IMR-90 (cell line): ENCODE measurements at regions not wholly inside any gene's neighbourhood (a gene's known extent, or its start where the extent isn't known, plus 50 kb on each side); places are given as distances from the start of the nearest gene placed in this dataset.

Experiments
- ATAC-seq: fragments of 200-7000 bp; cut with Tn5 transposase; 2 replicates; pipeline ENCODE4 v1.9.1; 2020; ENCODE audit warnings: low read depth, mild to moderate bottlenecking, moderate library complexity
- BruUV-seq: library from RNA; stranded (reverse); fragments of 400-500 nt; replicated peaks from 2 replicates; lab custom pipeline; 2021; lab: Mats Ljungman, UMichigan
- CTCF ChIA-PET: fragments of 300-600 bp; formaldehyde crosslinking; extraction: SDS; loops from one replicate; lab custom pipeline; 2021; ENCODE audit warnings: antibody characterized with exemption; lab: Yijun Ruan, JAX
- POLR2A ChIA-PET: fragments of 300-600 bp; sonication (Branson Sonifier 250); formaldehyde crosslinking; loops from one replicate; lab custom pipeline; 2022; ENCODE audit warnings: antibody characterized with exemption; ENCODE audit not compliant: unreplicated experiment; lab: Charles Lee
- DNase-seq: peaks from one replicate; pipeline ENCODE4 v3.0.0; 2013
- H2AFZ ChIP-seq: replicated peaks from 2 replicates; pipeline ENCODE3; 2013; ENCODE audit warnings: low read length, mild to moderate bottlenecking; ENCODE audit not compliant: poor library complexity
- H2AK5ac ChIP-seq: 2 replicates; pipeline ENCODE4 v1.6.1; 2013; ENCODE audit warnings: low read depth, low read length, inconsistent platforms
- H2AK9ac ChIP-seq: replicated peaks from 2 replicates; pipeline ENCODE3; 2013; ENCODE audit warnings: mild to moderate bottlenecking, low read depth, low read length, moderate library complexity; ENCODE audit not compliant: poor library complexity
- H2BK120ac ChIP-seq: 2 replicates; pipeline ENCODE4 v1.6.1; 2013; ENCODE audit warnings: low read depth, low read length, inconsistent platforms
- H2BK15ac ChIP-seq: 3 replicates; pipeline ENCODE4 v1.6.1; 2013; ENCODE audit warnings: low read depth, low read length, inconsistent platforms
- H2BK20ac ChIP-seq: 2 replicates; pipeline ENCODE4 v1.6.1; 2013; ENCODE audit warnings: low read depth, mild to moderate bottlenecking, inconsistent platforms, low read length, moderate library complexity
- H2BK5ac ChIP-seq: 2 replicates; pipeline ENCODE4 v1.6.1; 2013; ENCODE audit warnings: mild to moderate bottlenecking, low read depth, low read length, inconsistent platforms; ENCODE audit not compliant: poor library complexity, severe bottlenecking
- H3K14ac ChIP-seq: replicated peaks from 2 replicates; pipeline ENCODE4 v1.6.1; 2013; ENCODE audit warnings: low read depth, low read length, inconsistent platforms
- H3K18ac ChIP-seq: 2 replicates; pipeline ENCODE4 v1.6.1; 2013; ENCODE audit warnings: low read depth, low read length, control low read depth
- H3K23ac ChIP-seq: 2 replicates; pipeline ENCODE4 v1.6.1; 2013; ENCODE audit warnings: low read depth, low read length, inconsistent platforms
- H3K27ac ChIP-seq: 2 replicates; pipeline ENCODE4 v1.5.1; 2013; ENCODE audit warnings: mild to moderate bottlenecking, control low read depth, low read length; ENCODE audit not compliant: insufficient read depth
- H3K27me3 ChIP-seq: 2 replicates; pipeline ENCODE4 v1.6.1; 2013; ENCODE audit warnings: low read length; ENCODE audit not compliant: control insufficient read depth, insufficient read depth
- H3K36me3 ChIP-seq: 2 replicates; pipeline ENCODE4 v1.6.1; 2013; ENCODE audit warnings: low read length, mixed read lengths; ENCODE audit not compliant: control insufficient read depth, insufficient read depth
- H3K4ac ChIP-seq: 2 replicates; pipeline ENCODE4 v1.6.1; 2013; ENCODE audit warnings: low read depth, low read length, inconsistent platforms
- H3K4me1 ChIP-seq: 2 replicates; pipeline ENCODE4 v1.6.1; 2013; ENCODE audit warnings: low read length, mixed read lengths; ENCODE audit not compliant: control insufficient read depth, insufficient read depth
- H3K4me2 ChIP-seq: 2 replicates; pipeline ENCODE4 v1.6.1; 2013; ENCODE audit warnings: low read depth, mild to moderate bottlenecking, control low read depth, low read length, moderate library complexity
- H3K4me3 ChIP-seq: 2 replicates; pipeline ENCODE4 v1.5.1; 2013; ENCODE audit warnings: low read depth, mild to moderate bottlenecking, control low read depth, low read length, moderate library complexity; ENCODE audit not compliant: insufficient read depth
- H3K56ac ChIP-seq: 2 replicates; pipeline ENCODE4 v1.6.1; 2013; ENCODE audit warnings: low read length, inconsistent platforms; ENCODE audit not compliant: insufficient read depth; ENCODE audit errors: extremely low read depth
- H3K79me1 ChIP-seq, 2 experiments: 2 replicates each; pipeline ENCODE4 v1.6.1; 2013; ENCODE audit warnings: low read length in 2 of 2, inconsistent platforms in 1 of 2, low read depth in 1 of 2
- H3K9ac ChIP-seq: 2 replicates; pipeline ENCODE4 v1.6.1; 2013; ENCODE audit warnings: low read depth, low read length, control low read depth
- H3K9me1 ChIP-seq: 2 replicates; pipeline ENCODE4 v1.6.1; 2013; ENCODE audit warnings: low read length, inconsistent platforms; ENCODE audit not compliant: insufficient read depth
- H3K9me3 ChIP-seq: 2 replicates; pipeline ENCODE4 v1.6.1; 2013; ENCODE audit warnings: low read length; ENCODE audit not compliant: control insufficient read depth, insufficient read depth
- H4K20me1 ChIP-seq: 2 replicates; pipeline ENCODE4 v1.6.1; 2013; ENCODE audit warnings: low read length, inconsistent platforms; ENCODE audit not compliant: insufficient read depth
- H4K5ac ChIP-seq: 2 replicates; pipeline ENCODE4 v1.6.1; 2013; ENCODE audit warnings: mild to moderate bottlenecking, low read depth, low read length, control low read depth
- H4K8ac ChIP-seq, 2 experiments: 2 replicates each; pipeline ENCODE4 v1.6.1; 2013; ENCODE audit warnings: low read depth in 2 of 2, low read length in 2 of 2, control low read depth in 1 of 2, inconsistent platforms in 1 of 2
- H4K91ac ChIP-seq: 2 replicates; pipeline ENCODE4 v1.6.1; 2013; ENCODE audit warnings: low read depth, low read length, inconsistent platforms; ENCODE audit not compliant: insufficient read depth
- BHLHE40 ChIP-seq: fragments of 150-350 bp; IDR thresholded peaks from 2 replicates; pipeline ENCODE4 v1.6.1; 2016; ENCODE audit warnings: mild to moderate bottlenecking, low read depth, low read length
- CEBPB ChIP-seq: IDR thresholded peaks from 2 replicates; pipeline ENCODE4 v1.6.1; 2012; ENCODE audit warnings: low read depth, low read length, improper control_type of control experiment
- CHD1 ChIP-seq: IDR thresholded peaks from 2 replicates; pipeline ENCODE4 v1.6.1; 2012; ENCODE audit warnings: low read depth, low read length, improper control_type of control experiment
- FOS ChIP-seq: fragments of 150-350 bp; IDR thresholded peaks from 2 replicates; pipeline ENCODE4 v1.6.1; 2016; ENCODE audit warnings: low read depth, low read length
- MAFK ChIP-seq: IDR thresholded peaks from 2 replicates; pipeline ENCODE4 v1.6.1; 2012; ENCODE audit warnings: low read depth, low read length, improper control_type of control experiment
- MAZ ChIP-seq: IDR thresholded peaks from 2 replicates; pipeline ENCODE4 v1.6.1; 2012; ENCODE audit warnings: low read depth, mild to moderate bottlenecking, low read length, improper control_type of control experiment, moderate library complexity, borderline replicate concordance
- MXI1 ChIP-seq: IDR thresholded peaks from 2 replicates; pipeline ENCODE4 v1.6.1; 2012; ENCODE audit warnings: low read depth, mild to moderate bottlenecking, low read length, moderate library complexity, borderline replicate concordance
- NFE2L2 ChIP-seq: fragments of 150-350 bp; IDR thresholded peaks from 2 replicates; pipeline ENCODE4 v1.6.1; 2016; ENCODE audit warnings: low read depth, mild to moderate bottlenecking, low read length
- POLR2A ChIP-seq: IDR thresholded peaks from 2 replicates; pipeline ENCODE4 v1.6.1; 2012; ENCODE audit warnings: mild to moderate bottlenecking, low read depth, low read length
- RAD21 ChIP-seq: IDR thresholded peaks from 2 replicates; pipeline ENCODE4 v1.6.1; 2012; ENCODE audit warnings: low read length, improper control_type of control experiment
- RCOR1 ChIP-seq: IDR thresholded peaks from 2 replicates; pipeline ENCODE4 v1.6.1; 2012; ENCODE audit warnings: mild to moderate bottlenecking, low read length, improper control_type of control experiment; ENCODE audit not compliant: insufficient replicate concordance
- RFX5 ChIP-seq: IDR thresholded peaks from 2 replicates; pipeline ENCODE4 v1.8.0; 2012; ENCODE audit warnings: low read depth, mild to moderate bottlenecking, low read length, moderate library complexity
- SMC3 ChIP-seq: fragments of 150-350 bp; IDR thresholded peaks from 2 replicates; pipeline ENCODE4 v1.6.1; 2016; ENCODE audit warnings: low read depth, mild to moderate bottlenecking, antibody characterized with exemption, low read length, moderate library complexity
- WGBS, 2 experiments: methylation state at CpG; one replicate each; pipeline versions ENCODE4 v1.1.5 to v1.1.7; 2013; ENCODE audit warnings: missing lambda C conversion rate in 2 of 2; ENCODE audit not compliant: insufficient read length in 1 of 2; ENCODE audit errors: extremely low coverage in 2 of 2; 5-methylcytosine and 5-hydroxymethylcytosine counted together
- dilution Hi-C: fragments of 300-500 bp; cut with HindIII; formaldehyde crosslinking; loops from one replicate; pipeline ENCODE4 v1.14.3; 2018; ENCODE audit warnings: low sequenced_read_pairs; ENCODE audit not compliant: unreplicated experiment
- in situ Hi-C: fragments of 300-500 bp; cut with MboI; formaldehyde crosslinking; loops from 3 replicates; pipeline ENCODE4 v1.14.3; 2019; ENCODE audit warnings: low sequenced_read_pairs, inconsistent platforms, mixed read lengths
- intact Hi-C: fragments of 100-400 bp; cut with micrococcal nuclease; formaldehyde crosslinking; loops from 2 replicates; pipeline ENCODE4 v1.10.0; 2022
- TF ChIP-seq, protein P1 (sequence below): conservative IDR thresholded peaks from 2 replicates; pipeline ENCODE4 v1.5.1; 2012; ENCODE audit warnings: mild to moderate bottlenecking, low read depth, low read length, improper control_type of control experiment
- TF ChIP-seq, protein P2 (sequence below): fragments of 150-350 bp; IDR thresholded peaks from 2 replicates; pipeline ENCODE4 v1.6.1; 2016; ENCODE audit warnings: low read depth, mild to moderate bottlenecking, low read length, moderate library complexity, borderline replicate concordance
- TF ChIP-seq, protein P3 (sequence below): fragments of 150-350 bp; IDR thresholded peaks from 2 replicates; pipeline ENCODE4 v1.6.1; 2017; ENCODE audit warnings: mild to moderate bottlenecking, antibody characterized with exemption, low read length, low read depth

DNA sequence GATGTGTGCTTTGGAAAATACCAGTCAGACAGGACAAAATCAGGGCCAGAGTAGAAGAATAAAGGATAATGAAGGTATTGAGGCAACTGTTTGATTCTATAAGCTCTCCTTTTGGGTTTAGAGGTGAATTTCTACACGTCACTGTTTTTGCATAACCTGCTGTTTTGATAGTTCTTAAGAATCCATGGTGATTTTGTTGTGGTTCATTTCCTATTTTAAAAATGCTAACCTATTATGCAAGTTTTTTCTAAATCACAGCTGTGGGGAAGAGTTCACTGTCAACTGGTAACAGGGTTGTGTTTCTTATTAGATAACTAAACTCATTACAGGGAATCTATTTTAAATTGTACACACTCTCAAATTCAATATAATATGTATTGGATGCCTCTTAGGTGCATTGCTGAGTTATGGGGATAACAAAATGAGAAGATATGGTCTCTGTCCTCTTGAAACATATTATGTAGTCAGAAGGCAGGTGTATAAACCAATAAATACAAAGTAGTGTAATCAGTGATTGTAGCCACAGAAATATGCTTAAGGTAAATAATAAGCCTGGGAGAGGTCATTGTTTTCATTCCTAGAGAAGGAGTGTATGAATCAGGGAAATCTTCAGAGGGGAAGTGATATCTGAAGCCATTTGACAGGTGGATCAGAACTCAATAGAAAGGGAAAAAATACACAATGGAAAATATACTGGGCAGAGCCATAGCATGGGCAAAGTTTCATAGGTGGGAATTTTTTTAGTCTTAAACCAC lies 192.5 kb downstream of the FAT3 start:
- Histone ChIP-seq H3K14ac (no peak overlapping the region), H3K4me1 (no peaks in the 10 kb centered on the region), H4K91ac (no peak overlapping the region), H3K36me3 (no peaks in the 10 kb centered on the region), H2AK5ac (no peak overlapping the region), H3K79me1 (no peaks in the 10 kb centered on the region), H3K18ac (no peak overlapping the region), H3K27ac (no peak overlapping the region), H4K20me1 (no peaks in the 10 kb centered on the region), H2BK20ac (no peak overlapping the region), H2BK5ac (no peak overlapping the region), H2AFZ (no peak overlapping the region), H3K4me3 (no peak overlapping the region), H3K56ac (no peak overlapping the region), H3K4me2 (no peak overlapping the region), H2BK120ac (no peak overlapping the region), H4K8ac (no peak overlapping the region), H4K5ac (no peak overlapping the region), H3K9ac (no peak overlapping the region), H3K27me3 (no peaks in the 10 kb centered on the region), H2BK15ac (no peak overlapping the region), H3K9me1 (no peaks in the 10 kb centered on the region), H3K9me3 (no peaks in the 10 kb centered on the region), H2AK9ac (no peak overlapping the region), H3K23ac (no peak overlapping the region), H3K4ac (no peak overlapping the region)
- BruUV-seq = no TSS peak
- WGBS, 2 experiments = no CpG with 5 or more reads among the region's 1 CpG
- intact Hi-C loops (no loop called here), in situ Hi-C loops (no loop called here), dilution Hi-C loops (no loop called here)
- TF ChIP-seq, protein P1, sequence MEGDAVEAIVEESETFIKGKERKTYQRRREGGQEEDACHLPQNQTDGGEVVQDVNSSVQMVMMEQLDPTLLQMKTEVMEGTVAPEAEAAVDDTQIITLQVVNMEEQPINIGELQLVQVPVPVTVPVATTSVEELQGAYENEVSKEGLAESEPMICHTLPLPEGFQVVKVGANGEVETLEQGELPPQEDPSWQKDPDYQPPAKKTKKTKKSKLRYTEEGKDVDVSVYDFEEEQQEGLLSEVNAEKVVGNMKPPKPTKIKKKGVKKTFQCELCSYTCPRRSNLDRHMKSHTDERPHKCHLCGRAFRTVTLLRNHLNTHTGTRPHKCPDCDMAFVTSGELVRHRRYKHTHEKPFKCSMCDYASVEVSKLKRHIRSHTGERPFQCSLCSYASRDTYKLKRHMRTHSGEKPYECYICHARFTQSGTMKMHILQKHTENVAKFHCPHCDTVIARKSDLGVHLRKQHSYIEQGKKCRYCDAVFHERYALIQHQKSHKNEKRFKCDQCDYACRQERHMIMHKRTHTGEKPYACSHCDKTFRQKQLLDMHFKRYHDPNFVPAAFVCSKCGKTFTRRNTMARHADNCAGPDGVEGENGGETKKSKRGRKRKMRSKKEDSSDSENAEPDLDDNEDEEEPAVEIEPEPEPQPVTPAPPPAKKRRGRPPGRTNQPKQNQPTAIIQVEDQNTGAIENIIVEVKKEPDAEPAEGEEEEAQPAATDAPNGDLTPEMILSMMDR = no peak
- TF ChIP-seq RCOR1 (no peak), POLR2A (no peak), MAFK (no peak), RFX5 (no peak), NFE2L2 (no peak), RAD21 (no peak), CEBPB (no peak), SMC3 (no peak), CHD1 (no peak), FOS (no peak), BHLHE40 (no peak), MAZ (no peak), MXI1 (no peak)
- TF ChIP-seq, protein P2, sequence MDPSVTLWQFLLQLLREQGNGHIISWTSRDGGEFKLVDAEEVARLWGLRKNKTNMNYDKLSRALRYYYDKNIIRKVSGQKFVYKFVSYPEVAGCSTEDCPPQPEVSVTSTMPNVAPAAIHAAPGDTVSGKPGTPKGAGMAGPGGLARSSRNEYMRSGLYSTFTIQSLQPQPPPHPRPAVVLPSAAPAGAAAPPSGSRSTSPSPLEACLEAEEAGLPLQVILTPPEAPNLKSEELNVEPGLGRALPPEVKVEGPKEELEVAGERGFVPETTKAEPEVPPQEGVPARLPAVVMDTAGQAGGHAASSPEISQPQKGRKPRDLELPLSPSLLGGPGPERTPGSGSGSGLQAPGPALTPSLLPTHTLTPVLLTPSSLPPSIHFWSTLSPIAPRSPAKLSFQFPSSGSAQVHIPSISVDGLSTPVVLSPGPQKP = no peak
- TF ChIP-seq, protein P3, sequence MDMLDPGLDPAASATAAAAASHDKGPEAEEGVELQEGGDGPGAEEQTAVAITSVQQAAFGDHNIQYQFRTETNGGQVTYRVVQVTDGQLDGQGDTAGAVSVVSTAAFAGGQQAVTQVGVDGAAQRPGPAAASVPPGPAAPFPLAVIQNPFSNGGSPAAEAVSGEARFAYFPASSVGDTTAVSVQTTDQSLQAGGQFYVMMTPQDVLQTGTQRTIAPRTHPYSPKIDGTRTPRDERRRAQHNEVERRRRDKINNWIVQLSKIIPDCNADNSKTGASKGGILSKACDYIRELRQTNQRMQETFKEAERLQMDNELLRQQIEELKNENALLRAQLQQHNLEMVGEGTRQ = no peak
- ATAC-seq (no peak), DNase-seq (no peak)
- ChIA-PET POLR2A (no interaction called here), CTCF (no interaction called here)
